ENCODE measurements at regions not wholly inside any gene's neighbourhood (a gene's known extent, or its start where the extent isn't known, plus 50 kb on each side); places are given as distances from the start of the nearest gene placed in this dataset.

DNA sequence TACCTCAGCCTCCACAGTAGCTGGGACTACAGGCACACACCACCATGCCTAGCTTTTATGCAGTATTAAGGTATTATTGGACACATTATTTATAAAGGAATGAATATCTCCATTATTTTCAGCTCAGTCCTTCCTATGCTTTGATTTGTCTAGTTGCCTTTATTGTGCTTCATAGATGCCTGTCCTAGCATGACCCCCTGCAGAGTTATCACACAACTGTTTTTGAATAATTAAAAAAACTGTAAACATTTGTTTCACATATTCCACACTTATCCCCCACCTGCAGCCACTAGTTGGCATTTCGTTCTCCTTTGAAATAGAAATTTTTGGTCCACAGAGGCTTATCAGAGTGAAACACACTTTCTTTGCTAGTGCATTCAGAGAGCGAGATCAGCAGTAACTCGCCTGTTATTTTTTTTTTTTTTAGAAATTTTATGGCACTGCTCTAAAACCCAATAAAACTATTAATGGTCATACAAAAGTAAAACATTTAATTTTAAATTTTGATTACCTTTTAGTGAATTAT lies 151.8 kb upstream of the RASA1 start:
- TF ChIP-seq CTCF (IDR thresholded peaks at IDR 0.05) (no peak), POLR2A (IDR thresholded peaks at IDR 0.05; ENCODE audit: low read depth) (no peak)

All from esophagus muscularis mucosa (tissue), 3 donors.